Sigmoid colon (tissue), 6 donors: ENCODE measurements at regions not wholly inside any gene's neighbourhood (a gene's known extent, or its start where the extent isn't known, plus 50 kb on each side); places are given as distances from the start of the nearest gene placed in this dataset.

Experiments
- DNase-seq: peaks from one replicate; pipeline ENCODE4 v3.0.0-alpha.2; 2019
- H3K27ac ChIP-seq, 4 donors: fragments of 200-600 bp; sonication (generic); one replicate each; pipeline ENCODE4 v1.5.1; 2016 to 2019; ENCODE audit warnings: mild to moderate bottlenecking in 1 of 4
- H3K27me3 ChIP-seq, 3 donors: fragments of 200-600 bp; sonication (generic); one replicate each; pipeline ENCODE4 v1.5.1; 2019; ENCODE audit warnings: mild to moderate bottlenecking in 1 of 3
- H3K36me3 ChIP-seq, 4 donors: fragments of 200-600 bp; sonication (generic); one replicate each; pipeline ENCODE4 v1.5.1; 2016 to 2019
- H3K4me1 ChIP-seq, 4 donors: fragments of 200-600 bp; sonication (generic); one replicate each; pipeline ENCODE4 v1.5.1; 2017 to 2019
- H3K4me3 ChIP-seq, 4 donors: fragments of 200-600 bp; sonication (generic); one replicate each; pipeline ENCODE4 v1.5.1; 2017 to 2019; ENCODE audit warnings: mild to moderate bottlenecking in 2 of 4, moderate library complexity in 1 of 4
- H3K9me3 ChIP-seq, 4 donors: fragments of 200-600 bp in 3 of 4; sonication (generic) in 3 of 4; one replicate each; pipeline versions ENCODE4 v1.5.1 to v1.6.1; 2013 to 2019
- CTCF ChIP-seq, 4 experiments: fragments of 450-650 bp in 3 of 4; fragments of 200-600 bp in 1 of 4; IDR thresholded peaks; one replicate each; pipeline ENCODE4 v1.5.1; 2016 to 2019; ENCODE audit warnings: antibody characterized with exemption in 4 of 4, mild to moderate bottlenecking in 3 of 4, moderate library complexity in 2 of 4
- EP300 ChIP-seq, 4 donors: sonication (generic); formaldehyde crosslinking; IDR thresholded peaks; one replicate each; pipeline ENCODE4 v1.6.1; 2017; ENCODE audit warnings: antibody characterized with exemption in 4 of 4
- POLR2A ChIP-seq, 2 donors: fragments of 450-650 bp; IDR thresholded peaks; one replicate each; pipeline ENCODE4 v1.6.1; 2016; ENCODE audit warnings: antibody characterized with exemption in 2 of 2, mild to moderate bottlenecking in 2 of 2, moderate library complexity in 2 of 2
- POLR2AphosphoS5 ChIP-seq, 4 donors: sonication (generic); formaldehyde crosslinking; IDR thresholded peaks; one replicate each; pipeline ENCODE4 v1.6.1; 2017; ENCODE audit warnings: antibody characterized with exemption in 4 of 4
- WGBS, 2 donors: extraction: QIAGEN DNeasy Blood & Tissue Kit; methylation state at CpG; one replicate each; pipeline ENCODE4 v1.1.7; 2013; 5-methylcytosine and 5-hydroxymethylcytosine counted together
- intact Hi-C: fragments of 100-400 bp; cut with DNase I; formaldehyde crosslinking; loops from one replicate; pipeline ENCODE4 v1.15.1; 2023
- donor health status: healthy with polysubstance abuse.
- donor health status: healthy.

DNA sequence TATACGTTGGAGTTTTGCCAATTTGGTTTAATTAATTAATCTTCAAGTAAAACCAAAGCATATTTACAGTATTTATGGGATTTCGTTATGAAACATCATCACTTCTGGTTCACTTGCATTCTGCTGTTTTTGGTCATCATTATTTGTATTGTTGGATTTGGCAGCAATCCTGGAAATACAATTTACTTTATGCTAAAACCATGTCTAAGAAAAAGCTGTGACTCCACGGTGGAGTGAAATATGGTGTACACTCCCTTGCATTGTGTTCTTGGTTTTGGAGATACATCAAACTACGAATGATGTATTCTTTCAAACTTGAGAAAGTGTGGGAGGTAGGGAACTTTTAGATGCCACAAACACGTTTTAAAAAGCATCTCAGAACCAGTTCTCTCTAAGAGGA is 106.4 kb downstream of the CTAGE1 start:
- 68% methylated on average over 5 of the region's 5 CpGs for WGBS, 2 donors
- no peaks in the 10 kb centered on the region for H3K9me3 ChIP-seq
- TF ChIP-seq POLR2AphosphoS5 (IDR thresholded peaks at IDR 0.05) = no peak
- TF ChIP-seq CTCF (IDR thresholded peaks at IDR 0.05) = no peak
- no peak for TF ChIP-seq EP300 (IDR thresholded peaks at IDR 0.05)
- TF ChIP-seq POLR2A (IDR thresholded peaks at IDR 0.05) = no peak
- H3K36me3 ChIP-seq = no peaks in the 10 kb centered on the region
- H3K4me1 ChIP-seq = no peaks in the 10 kb centered on the region
- H3K27me3 ChIP-seq = no peaks in the 10 kb centered on the region
- DNase-seq = no peak
- no peak overlapping the region for H3K27ac ChIP-seq
- intact Hi-C loops = no loop called here
- no peak overlapping the region for H3K4me3 ChIP-seq

- no peaks in the 10 kb centered on the region for H3K4me1 ChIP-seq
- 79 to 89% methylated on average over 5 of the region's 5 CpGs for WGBS, 2 donors
- no peak overlapping the region for H3K4me3 ChIP-seq
- TF ChIP-seq POLR2AphosphoS5 (IDR thresholded peaks at IDR 0.05) = no peak
- no peak for TF ChIP-seq EP300 (IDR thresholded peaks at IDR 0.05)
- no peak for TF ChIP-seq POLR2A (IDR thresholded peaks at IDR 0.05)
- no peak for TF ChIP-seq CTCF (IDR thresholded peaks at IDR 0.05)
- intact Hi-C loops = no loop called here
- H3K27me3 ChIP-seq = no peaks in the 10 kb centered on the region
- no peaks in the 10 kb centered on the region for H3K9me3 ChIP-seq
- no peak for DNase-seq
- H3K27ac ChIP-seq = no peak overlapping the region
- H3K36me3 ChIP-seq = no peaks in the 10 kb centered on the region
These were observed 108.5 kb downstream of the CTAGE1 start for GRCh38 chr18:22309191-22309590.

GRCh38 chr18:22307528-22307927 is 110.2 kb downstream of the CTAGE1 start:
- intact Hi-C loops = no loop called here
- Histone ChIP-seq H3K36me3 (no peaks in the 10 kb centered on the region), H3K4me1 (no peaks in the 10 kb centered on the region), H3K27ac (no peak overlapping the region), H3K9me3 (no peaks in the 10 kb centered on the region), H3K27me3 (no peaks in the 10 kb centered on the region), H3K4me3 (no peak overlapping the region)
- TF ChIP-seq POLR2A (IDR thresholded peaks at IDR 0.05) = no peak
- no peak for TF ChIP-seq POLR2AphosphoS5 (IDR thresholded peaks at IDR 0.05)
- TF ChIP-seq EP300 (IDR thresholded peaks at IDR 0.05) = no peak
- TF ChIP-seq CTCF (IDR thresholded peaks at IDR 0.05) = no peak
- 45 to 63% methylated on average over 2 of the region's 2 CpGs for WGBS, 2 donors
- DNase-seq = no peak

DNA sequence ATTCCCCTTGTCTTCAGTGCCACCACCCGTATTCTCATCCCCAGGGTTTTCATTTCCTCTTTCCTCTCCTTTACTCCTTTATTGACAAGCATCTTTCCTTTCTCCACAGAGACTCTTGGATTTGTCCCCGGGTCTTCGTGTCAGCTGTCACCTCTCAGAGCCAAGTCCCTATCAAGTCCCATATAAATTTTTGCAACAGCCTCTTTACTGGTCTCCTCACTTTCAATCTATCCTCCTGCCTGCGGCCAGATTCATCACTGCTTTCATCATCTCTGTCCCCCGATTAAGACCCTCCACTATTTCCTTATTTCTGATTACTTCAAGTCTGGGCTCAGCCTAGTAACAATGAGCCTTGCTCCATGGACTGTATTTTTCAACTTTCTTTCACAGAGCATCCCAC is 113.8 kb downstream of the CTAGE1 start:
- no peak overlapping the region for H3K4me3 ChIP-seq
- H3K36me3 ChIP-seq = no peaks in the 10 kb centered on the region
- H3K27ac ChIP-seq = no peak overlapping the region
- no peaks in the 10 kb centered on the region for H3K4me1 ChIP-seq
- H3K9me3 ChIP-seq = no peaks in the 10 kb centered on the region
- 88 to 89% methylated on average over 5 of the region's 5 CpGs for WGBS, 2 donors
- no peaks in the 10 kb centered on the region for H3K27me3 ChIP-seq
- intact Hi-C loops = no loop called here
- DNase-seq = no peak
- TF ChIP-seq EP300 (IDR thresholded peaks at IDR 0.05) (no peak), POLR2A (IDR thresholded peaks at IDR 0.05) (no peak)

DNA sequence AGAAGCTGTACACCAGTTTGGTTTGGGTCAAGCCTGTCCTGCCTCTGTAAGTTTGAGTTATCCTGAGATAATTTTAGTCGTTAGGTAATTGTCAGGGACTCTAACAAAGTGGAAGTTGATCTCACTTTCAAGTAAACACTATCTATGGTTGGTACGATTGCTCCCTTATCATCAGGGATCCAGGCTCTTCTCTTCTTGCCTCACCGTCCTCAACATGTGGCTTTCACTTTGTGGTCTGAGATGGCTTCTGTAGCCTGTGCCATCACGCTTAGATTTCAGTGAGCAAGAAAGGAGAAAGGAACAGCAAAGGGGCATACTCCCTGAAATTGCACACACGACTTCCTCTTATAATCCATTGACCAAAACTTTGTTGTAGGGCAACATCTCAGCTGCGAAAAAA is 115.6 kb downstream of the CTAGE1 start:
- H3K9me3 ChIP-seq = no peaks in the 10 kb centered on the region
- no peak for TF ChIP-seq EP300 (IDR thresholded peaks at IDR 0.05)
- TF ChIP-seq POLR2A (IDR thresholded peaks at IDR 0.05) = no peak
- TF ChIP-seq CTCF (IDR thresholded peaks at IDR 0.05) = no peak
- no peak overlapping the region for H3K27ac ChIP-seq
- H3K27me3 ChIP-seq = no peaks in the 10 kb centered on the region
- no peak for DNase-seq
- WGBS, 2 donors = 69 to 84% methylated on average over 6 of the region's 6 CpGs
- no peak overlapping the region for H3K4me3 ChIP-seq
- no peaks in the 10 kb centered on the region for H3K36me3 ChIP-seq
- no peaks in the 10 kb centered on the region for H3K4me1 ChIP-seq
- intact Hi-C loops = no loop called here
